GM23338 (cell line): ENCODE measurements at regions not wholly inside any gene's neighbourhood (a gene's known extent, or its start where the extent isn't known, plus 50 kb on each side); places are given as distances from the start of the nearest gene placed in this dataset.

Experiments
- ATAC-seq: fragments of 200-7000 bp; cut with Tn5 transposase; 3 replicates; pipeline ENCODE4 v1.9.1; 2020
- DNase-seq: peaks from one replicate; pipeline ENCODE4 v3.0.0-alpha.2; 2015; ENCODE audit warnings: low spot score
- H2AFZ ChIP-seq: fragments of 200-600 bp; sonication (generic); 2 replicates; pipeline ENCODE4 v1.8.0; 2016; ENCODE audit warnings: antibody characterized with exemption, mild to moderate bottlenecking, moderate library complexity
- H3F3A ChIP-seq: fragments of 200-600 bp; sonication (generic); replicated peaks from 2 replicates; pipeline ENCODE4 v1.8.0; 2017; ENCODE audit warnings: antibody characterized with exemption, mixed run types, low read depth
- H3K27ac ChIP-seq: fragments of 200-600 bp; sonication (generic); 2 replicates; pipeline ENCODE4 v1.6.1; 2016; ENCODE audit warnings: low read depth
- H3K27me3 ChIP-seq: fragments of 200-600 bp; sonication (generic); 2 replicates; pipeline ENCODE4 v1.8.0; 2016; ENCODE audit warnings: mild to moderate bottlenecking, mixed run types, moderate library complexity; ENCODE audit not compliant: insufficient read depth
- H3K36me3 ChIP-seq: fragments of 200-600 bp; sonication (generic); 2 replicates; pipeline ENCODE4 v1.8.0; 2016; ENCODE audit warnings: mild to moderate bottlenecking; ENCODE audit not compliant: insufficient read depth
- H3K4me1 ChIP-seq: fragments of 200-600 bp; sonication (generic); 2 replicates; pipeline ENCODE4 v1.8.0; 2016; ENCODE audit warnings: mild to moderate bottlenecking, moderate library complexity; ENCODE audit not compliant: insufficient read depth
- H3K4me2 ChIP-seq: fragments of 200-600 bp; sonication (generic); 2 replicates; pipeline ENCODE4 v1.7.1; 2017; ENCODE audit warnings: mixed run types
- H3K4me3 ChIP-seq: fragments of 200-600 bp; sonication (generic); 2 replicates; pipeline ENCODE4 v1.6.1; 2016; ENCODE audit warnings: mixed run types
- H3K79me2 ChIP-seq: fragments of 200-600 bp; sonication (generic); replicated peaks from 2 replicates; pipeline ENCODE4 v1.8.0; 2017; ENCODE audit warnings: mild to moderate bottlenecking; ENCODE audit not compliant: insufficient read depth
- H3K9me2 ChIP-seq: fragments of 200-600 bp; sonication (generic); 2 replicates; pipeline ENCODE4 v1.8.0; 2017; ENCODE audit not compliant: insufficient read depth
- H4K20me1 ChIP-seq: fragments of 200-600 bp; sonication (generic); replicated peaks from 2 replicates; pipeline ENCODE4 v1.8.0; 2017; ENCODE audit warnings: mild to moderate bottlenecking; ENCODE audit not compliant: insufficient read depth
- H3K27ac Mint-ChIP-seq: 2 replicates; pipeline ENCODE4 v1.8.0; 2020; ENCODE audit warnings: inconsistent platforms, mild to moderate bottlenecking, moderate library complexity, mixed read lengths
- H3K27me3 Mint-ChIP-seq: 3 replicates; pipeline ENCODE4 v1.8.0; 2022; ENCODE audit warnings: low read depth, mild to moderate bottlenecking, moderate library complexity, mixed read lengths, inconsistent platforms; ENCODE audit not compliant: insufficient read depth, poor library complexity
- H3K36me3 Mint-ChIP-seq: 3 replicates; pipeline ENCODE4 v1.8.0; 2021; ENCODE audit warnings: low read depth, mild to moderate bottlenecking, inconsistent platforms, moderate library complexity, mixed read lengths
- H3K4me1 Mint-ChIP-seq: 3 replicates; pipeline ENCODE4 v1.8.0; 2020; ENCODE audit warnings: mild to moderate bottlenecking, inconsistent platforms, mixed read lengths
- H3K4me3 Mint-ChIP-seq: 3 replicates; pipeline ENCODE4 v1.8.0; 2021; ENCODE audit warnings: moderate library complexity, mild to moderate bottlenecking, inconsistent platforms, mixed read lengths
- H3K9me3 Mint-ChIP-seq: 3 replicates; pipeline ENCODE4 v1.8.0; 2020; ENCODE audit warnings: moderate library complexity, mild to moderate bottlenecking, inconsistent platforms, mixed read lengths
- EZH2 ChIP-seq: fragments of 200-600 bp; sonication (generic); IDR thresholded peaks from one replicate; pipeline ENCODE4 v1.8.0; 2017; ENCODE audit warnings: antibody characterized with exemption, mild to moderate bottlenecking, low read depth; ENCODE audit not compliant: unreplicated experiment
- EZH2phosphoT487 ChIP-seq: fragments of 200-600 bp; sonication (generic); IDR thresholded peaks from one replicate; pipeline ENCODE4 v1.8.1; 2018; ENCODE audit warnings: antibody characterized with exemption; ENCODE audit not compliant: unreplicated experiment
- NANOG ChIP-seq: IDR thresholded peaks from 2 replicates; pipeline ENCODE4 v1.6.1; 2016; ENCODE audit warnings: antibody characterized with exemption, borderline replicate concordance
- POLR2AphosphoS5 ChIP-seq: IDR thresholded peaks from 2 replicates; pipeline ENCODE4 v1.6.1; 2016; ENCODE audit warnings: antibody characterized with exemption, low read depth
- ZNF331 ChIP-seq: fragments of 250-450 bp; sonication (Bioruptor Pico); IDR thresholded peaks from 2 replicates; pipeline ENCODE4 v1.5.0; 2020; ENCODE audit warnings: low read depth, mild to moderate bottlenecking, moderate library complexity
- TF ChIP-seq, protein P1 (sequence below), 2 experiments: fragments of 200-600 bp in 1 of 2; sonication (generic) in 1 of 2; conservative IDR thresholded peaks; 2 replicates each; pipeline versions ENCODE4 v1.5.1 to v1.6.1; 2016 to 2017; ENCODE audit warnings: antibody characterized with exemption in 2 of 2, low read depth in 2 of 2, mild to moderate bottlenecking in 2 of 2, moderate library complexity in 1 of 2
- TF ChIP-seq, protein P2 (sequence below): fragments of 250-450 bp; sonication (Bioruptor Pico); IDR thresholded peaks from 2 replicates; pipeline ENCODE4 v1.5.0; 2020; ENCODE audit warnings: mild to moderate bottlenecking, moderate library complexity
- TF ChIP-seq, protein P3 (sequence below): IDR thresholded peaks from one replicate; pipeline ENCODE4 v1.6.1; 2018; ENCODE audit warnings: antibody characterized with exemption; ENCODE audit not compliant: unreplicated experiment
- TF ChIP-seq, protein P4 (sequence below): IDR thresholded peaks from 2 replicates; pipeline ENCODE4 v1.6.1; 2016; ENCODE audit warnings: antibody characterized with exemption

DNA sequence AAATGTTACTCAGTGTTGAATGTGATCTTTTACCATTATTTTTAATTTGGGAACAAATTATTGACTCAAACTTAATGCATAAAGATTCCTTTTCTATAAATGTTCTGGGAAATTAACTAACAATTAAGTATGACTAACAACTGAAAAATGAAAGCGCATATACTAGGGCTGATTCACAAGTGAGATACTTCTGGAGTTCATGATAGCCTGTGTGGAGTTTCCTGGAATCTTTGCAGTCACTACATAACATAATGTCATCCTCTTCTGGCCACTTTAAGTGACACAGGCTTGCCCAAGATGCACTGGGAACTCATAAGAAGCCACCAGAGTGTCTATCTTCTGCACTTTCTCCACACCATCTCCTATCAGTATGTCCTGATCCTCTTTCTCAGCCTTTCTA is 450.3 kb upstream of the CDH11 start (continued):
- TF ChIP-seq, protein P1, sequence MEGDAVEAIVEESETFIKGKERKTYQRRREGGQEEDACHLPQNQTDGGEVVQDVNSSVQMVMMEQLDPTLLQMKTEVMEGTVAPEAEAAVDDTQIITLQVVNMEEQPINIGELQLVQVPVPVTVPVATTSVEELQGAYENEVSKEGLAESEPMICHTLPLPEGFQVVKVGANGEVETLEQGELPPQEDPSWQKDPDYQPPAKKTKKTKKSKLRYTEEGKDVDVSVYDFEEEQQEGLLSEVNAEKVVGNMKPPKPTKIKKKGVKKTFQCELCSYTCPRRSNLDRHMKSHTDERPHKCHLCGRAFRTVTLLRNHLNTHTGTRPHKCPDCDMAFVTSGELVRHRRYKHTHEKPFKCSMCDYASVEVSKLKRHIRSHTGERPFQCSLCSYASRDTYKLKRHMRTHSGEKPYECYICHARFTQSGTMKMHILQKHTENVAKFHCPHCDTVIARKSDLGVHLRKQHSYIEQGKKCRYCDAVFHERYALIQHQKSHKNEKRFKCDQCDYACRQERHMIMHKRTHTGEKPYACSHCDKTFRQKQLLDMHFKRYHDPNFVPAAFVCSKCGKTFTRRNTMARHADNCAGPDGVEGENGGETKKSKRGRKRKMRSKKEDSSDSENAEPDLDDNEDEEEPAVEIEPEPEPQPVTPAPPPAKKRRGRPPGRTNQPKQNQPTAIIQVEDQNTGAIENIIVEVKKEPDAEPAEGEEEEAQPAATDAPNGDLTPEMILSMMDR (conservative IDR thresholded peaks at IDR 0.05; ENCODE audit: low read depth in 2 of 2), result no peak
- TF ChIP-seq POLR2AphosphoS5 (no peak), NANOG (no peak), EZH2 (no peak)

DNA sequence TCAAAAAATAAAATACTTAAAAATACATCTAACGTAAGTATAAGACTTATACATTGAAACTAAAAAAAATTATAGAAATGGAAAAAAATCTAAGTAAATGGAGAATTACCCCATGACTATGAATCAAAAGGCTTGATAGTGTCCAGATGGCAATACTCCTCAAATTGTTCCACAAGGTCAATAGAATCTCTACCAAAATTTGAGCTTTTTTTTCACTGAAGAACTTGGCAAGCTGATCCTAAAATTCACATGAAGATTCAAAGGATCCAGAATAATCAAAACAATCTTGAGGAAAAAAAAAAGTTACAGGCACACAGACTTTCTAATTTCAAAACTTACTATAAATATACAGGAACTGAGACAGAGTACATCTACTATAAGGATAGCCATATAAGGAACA is 448.4 kb upstream of the CDH11 start:
- TF ChIP-seq, protein P2, sequence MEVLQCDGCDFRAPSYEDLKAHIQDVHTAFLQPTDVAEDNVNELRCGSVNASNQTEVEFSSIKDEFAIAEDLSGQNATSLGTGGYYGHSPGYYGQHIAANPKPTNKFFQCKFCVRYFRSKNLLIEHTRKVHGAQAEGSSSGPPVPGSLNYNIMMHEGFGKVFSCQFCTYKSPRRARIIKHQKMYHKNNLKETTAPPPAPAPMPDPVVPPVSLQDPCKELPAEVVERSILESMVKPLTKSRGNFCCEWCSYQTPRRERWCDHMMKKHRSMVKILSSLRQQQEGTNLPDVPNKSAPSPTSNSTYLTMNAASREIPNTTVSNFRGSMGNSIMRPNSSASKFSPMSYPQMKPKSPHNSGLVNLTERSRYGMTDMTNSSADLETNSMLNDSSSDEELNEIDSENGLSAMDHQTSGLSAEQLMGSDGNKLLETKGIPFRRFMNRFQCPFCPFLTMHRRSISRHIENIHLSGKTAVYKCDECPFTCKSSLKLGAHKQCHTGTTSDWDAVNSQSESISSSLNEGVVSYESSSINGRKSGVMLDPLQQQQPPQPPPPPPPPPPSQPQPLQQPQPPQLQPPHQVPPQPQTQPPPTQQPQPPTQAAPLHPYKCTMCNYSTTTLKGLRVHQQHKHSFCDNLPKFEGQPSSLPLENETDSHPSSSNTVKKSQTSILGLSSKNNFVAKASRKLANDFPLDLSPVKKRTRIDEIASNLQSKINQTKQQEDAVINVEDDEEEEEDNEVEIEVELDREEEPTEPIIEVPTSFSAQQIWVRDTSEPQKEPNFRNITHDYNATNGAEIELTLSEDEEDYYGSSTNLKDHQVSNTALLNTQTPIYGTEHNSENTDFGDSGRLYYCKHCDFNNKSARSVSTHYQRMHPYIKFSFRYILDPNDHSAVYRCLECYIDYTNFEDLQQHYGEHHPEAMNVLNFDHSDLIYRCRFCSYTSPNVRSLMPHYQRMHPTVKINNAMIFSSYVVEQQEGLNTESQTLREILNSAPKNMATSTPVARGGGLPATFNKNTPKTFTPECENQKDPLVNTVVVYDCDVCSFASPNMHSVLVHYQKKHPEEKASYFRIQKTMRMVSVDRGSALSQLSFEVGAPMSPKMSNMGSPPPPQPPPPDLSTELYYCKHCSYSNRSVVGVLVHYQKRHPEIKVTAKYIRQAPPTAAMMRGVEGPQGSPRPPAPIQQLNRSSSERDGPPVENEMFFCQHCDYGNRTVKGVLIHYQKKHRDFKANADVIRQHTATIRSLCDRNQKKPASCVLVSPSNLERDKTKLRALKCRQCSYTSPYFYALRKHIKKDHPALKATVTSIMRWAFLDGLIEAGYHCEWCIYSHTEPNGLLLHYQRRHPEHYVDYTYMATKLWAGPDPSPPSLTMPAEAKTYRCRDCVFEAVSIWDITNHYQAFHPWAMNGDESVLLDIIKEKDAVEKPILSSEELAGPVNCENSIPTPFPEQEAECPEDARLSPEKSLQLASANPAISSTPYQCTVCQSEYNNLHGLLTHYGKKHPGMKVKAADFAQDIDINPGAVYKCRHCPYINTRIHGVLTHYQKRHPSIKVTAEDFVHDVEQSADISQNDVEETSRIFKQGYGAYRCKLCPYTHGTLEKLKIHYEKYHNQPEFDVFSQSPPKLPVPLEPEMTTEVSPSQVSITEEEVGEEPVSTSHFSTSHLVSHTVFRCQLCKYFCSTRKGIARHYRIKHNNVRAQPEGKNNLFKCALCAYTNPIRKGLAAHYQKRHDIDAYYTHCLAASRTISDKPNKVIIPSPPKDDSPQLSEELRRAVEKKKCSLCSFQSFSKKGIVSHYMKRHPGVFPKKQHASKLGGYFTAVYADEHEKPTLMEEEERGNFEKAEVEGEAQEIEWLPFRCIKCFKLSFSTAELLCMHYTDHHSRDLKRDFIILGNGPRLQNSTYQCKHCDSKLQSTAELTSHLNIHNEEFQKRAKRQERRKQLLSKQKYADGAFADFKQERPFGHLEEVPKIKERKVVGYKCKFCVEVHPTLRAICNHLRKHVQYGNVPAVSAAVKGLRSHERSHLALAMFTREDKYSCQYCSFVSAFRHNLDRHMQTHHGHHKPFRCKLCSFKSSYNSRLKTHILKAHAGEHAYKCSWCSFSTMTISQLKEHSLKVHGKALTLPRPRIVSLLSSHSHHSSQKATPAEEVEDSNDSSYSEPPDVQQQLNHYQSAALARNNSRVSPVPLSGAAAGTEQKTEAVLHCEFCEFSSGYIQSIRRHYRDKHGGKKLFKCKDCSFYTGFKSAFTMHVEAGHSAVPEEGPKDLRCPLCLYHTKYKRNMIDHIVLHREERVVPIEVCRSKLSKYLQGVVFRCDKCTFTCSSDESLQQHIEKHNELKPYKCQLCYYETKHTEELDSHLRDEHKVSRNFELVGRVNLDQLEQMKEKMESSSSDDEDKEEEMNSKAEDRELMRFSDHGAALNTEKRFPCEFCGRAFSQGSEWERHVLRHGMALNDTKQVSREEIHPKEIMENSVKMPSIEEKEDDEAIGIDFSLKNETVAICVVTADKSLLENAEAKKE (CRISPR knock-in tag), result no peak
- TF ChIP-seq EZH2 (no peak), ZNF331 (CRISPR knock-in tag) (no peak), NANOG (no peak), EZH2phosphoT487 (no peak)
- TF ChIP-seq, protein P3, sequence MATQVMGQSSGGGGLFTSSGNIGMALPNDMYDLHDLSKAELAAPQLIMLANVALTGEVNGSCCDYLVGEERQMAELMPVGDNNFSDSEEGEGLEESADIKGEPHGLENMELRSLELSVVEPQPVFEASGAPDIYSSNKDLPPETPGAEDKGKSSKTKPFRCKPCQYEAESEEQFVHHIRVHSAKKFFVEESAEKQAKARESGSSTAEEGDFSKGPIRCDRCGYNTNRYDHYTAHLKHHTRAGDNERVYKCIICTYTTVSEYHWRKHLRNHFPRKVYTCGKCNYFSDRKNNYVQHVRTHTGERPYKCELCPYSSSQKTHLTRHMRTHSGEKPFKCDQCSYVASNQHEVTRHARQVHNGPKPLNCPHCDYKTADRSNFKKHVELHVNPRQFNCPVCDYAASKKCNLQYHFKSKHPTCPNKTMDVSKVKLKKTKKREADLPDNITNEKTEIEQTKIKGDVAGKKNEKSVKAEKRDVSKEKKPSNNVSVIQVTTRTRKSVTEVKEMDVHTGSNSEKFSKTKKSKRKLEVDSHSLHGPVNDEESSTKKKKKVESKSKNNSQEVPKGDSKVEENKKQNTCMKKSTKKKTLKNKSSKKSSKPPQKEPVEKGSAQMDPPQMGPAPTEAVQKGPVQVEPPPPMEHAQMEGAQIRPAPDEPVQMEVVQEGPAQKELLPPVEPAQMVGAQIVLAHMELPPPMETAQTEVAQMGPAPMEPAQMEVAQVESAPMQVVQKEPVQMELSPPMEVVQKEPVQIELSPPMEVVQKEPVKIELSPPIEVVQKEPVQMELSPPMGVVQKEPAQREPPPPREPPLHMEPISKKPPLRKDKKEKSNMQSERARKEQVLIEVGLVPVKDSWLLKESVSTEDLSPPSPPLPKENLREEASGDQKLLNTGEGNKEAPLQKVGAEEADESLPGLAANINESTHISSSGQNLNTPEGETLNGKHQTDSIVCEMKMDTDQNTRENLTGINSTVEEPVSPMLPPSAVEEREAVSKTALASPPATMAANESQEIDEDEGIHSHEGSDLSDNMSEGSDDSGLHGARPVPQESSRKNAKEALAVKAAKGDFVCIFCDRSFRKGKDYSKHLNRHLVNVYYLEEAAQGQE, result no peak
- TF ChIP-seq, protein P4, sequence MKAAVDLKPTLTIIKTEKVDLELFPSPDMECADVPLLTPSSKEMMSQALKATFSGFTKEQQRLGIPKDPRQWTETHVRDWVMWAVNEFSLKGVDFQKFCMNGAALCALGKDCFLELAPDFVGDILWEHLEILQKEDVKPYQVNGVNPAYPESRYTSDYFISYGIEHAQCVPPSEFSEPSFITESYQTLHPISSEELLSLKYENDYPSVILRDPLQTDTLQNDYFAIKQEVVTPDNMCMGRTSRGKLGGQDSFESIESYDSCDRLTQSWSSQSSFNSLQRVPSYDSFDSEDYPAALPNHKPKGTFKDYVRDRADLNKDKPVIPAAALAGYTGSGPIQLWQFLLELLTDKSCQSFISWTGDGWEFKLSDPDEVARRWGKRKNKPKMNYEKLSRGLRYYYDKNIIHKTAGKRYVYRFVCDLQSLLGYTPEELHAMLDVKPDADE, result no peak
- H3K36me3 Mint-ChIP-seq, result peaks cover 4% of the 10 kb centered on the region; the same call in 1 of the 3 replicates
- Histone ChIP-seq H3K27me3 (no peaks in the 10 kb centered on the region), H3K4me1 (no peaks in the 10 kb centered on the region), H3K36me3 (no peaks in the 10 kb centered on the region), H3K79me2 (no peaks in the 10 kb centered on the region), H3K9me2 (no peaks in the 10 kb centered on the region), H3K4me3 (no peak overlapping the region), H4K20me1 (no peaks in the 10 kb centered on the region), H3K4me2 (no peak overlapping the region), H3F3A (no peaks in the 10 kb centered on the region), H3K27ac (no peak overlapping the region), H2AFZ (no peak overlapping the region)
- H3K4me3 Mint-ChIP-seq, result no peak overlapping the region
- H3K27ac Mint-ChIP-seq, result no peak overlapping the region
- H3K4me1 Mint-ChIP-seq, result no peaks in the 10 kb centered on the region
- ATAC-seq (no peak), DNase-seq (no peak)
- H3K27me3 Mint-ChIP-seq, result no peaks in the 10 kb centered on the region
- peaks cover 9% of the 10 kb centered on the region; the same call in 2 of the 3 replicates for H3K9me3 Mint-ChIP-seq
